ENCODE measurements at regions not wholly inside any gene's neighbourhood (a gene's known extent, or its start where the extent isn't known, plus 50 kb on each side); places are given as distances from the start of the nearest gene placed in this dataset.

- in situ Hi-C loops (cut with MboI; ENCODE audit: low pct_unique_long_range_greater_than_20kb in 2 of 9, low sequenced_read_pairs in 9 of 9, unreplicated experiment in 9 of 9) = no loop called here
- H3K4me3 ChIP-seq = no peak overlapping the region
- H3K4me1 ChIP-seq (replicated peaks in 1 of 2) = no peaks in the 10 kb centered on the region
- ATAC-seq (replicated peaks in 6 of 8) = no peak
- H3K27ac ChIP-seq = no peak overlapping the region
- 73 to 100% (median 92%) methylated on average over 2 to 5 of the region's 5 CpGs for WGBS, 10 experiments
Observed at GRCh38 chr17:63262751-63263476, 183.2 kb downstream of the CYB561 start.

- H3K27ac ChIP-seq = no peak overlapping the region
- ATAC-seq (replicated peaks in 6 of 8) = no peak
- H3K4me3 ChIP-seq = no peak overlapping the region
- no peaks in the 10 kb centered on the region for H3K4me1 ChIP-seq (replicated peaks in 1 of 2)
- in situ Hi-C loops (cut with MboI; ENCODE audit: low pct_unique_long_range_greater_than_20kb in 2 of 9, low sequenced_read_pairs in 9 of 9, unreplicated experiment in 9 of 9) = no loop called here
Observed at GRCh38 chr17:63265526-63265925, 180.6 kb downstream of the CYB561 start.

- in situ Hi-C loops (cut with MboI; ENCODE audit: low pct_unique_long_range_greater_than_20kb in 2 of 9, low sequenced_read_pairs in 9 of 9, unreplicated experiment in 9 of 9) = no loop called here
- 61 to 100% (median 89%) methylated on average over 1 to 4 of the region's 4 CpGs; no CpG with 5 or more reads in 1 of the 10 experiments for whole genome bisulfite sequencing, 10 experiments
- Histone ChIP-seq H3K4me1 (replicated peaks in 1 of 2) (no peaks in the 10 kb centered on the region), H3K27ac (no peak overlapping the region), H3K4me3 (no peak overlapping the region)
- no peak for ATAC-seq (replicated peaks in 6 of 8)
Observed at GRCh38 chr17:63267846-63268245, 178.3 kb downstream of the CYB561 start.

GRCh38 chr17:63268827-63269226 lies 177.3 kb downstream of the CYB561 start:
- ATAC-seq (replicated peaks in 6 of 8) = peak in 5 of 8 experiments; percentile 29 to 60 (median 40)
- in situ Hi-C loops (cut with MboI; ENCODE audit: low pct_unique_long_range_greater_than_20kb in 2 of 9, low sequenced_read_pairs in 9 of 9, unreplicated experiment in 9 of 9) = no loop called here
- WGBS, 10 experiments = 38 to 100% (median 87%) methylated on average over 1 to 3 of the region's 3 CpGs
- Histone ChIP-seq H3K4me1 (replicated peaks in 1 of 2) (no peaks in the 10 kb centered on the region), H3K4me3 (no peak overlapping the region), H3K27ac (no peak overlapping the region)

- H3K4me1 ChIP-seq (replicated peaks in 1 of 2) = no peaks in the 10 kb centered on the region
- no peak overlapping the region for H3K27ac ChIP-seq
- in situ Hi-C loops (cut with MboI; ENCODE audit: low pct_unique_long_range_greater_than_20kb in 2 of 9, low sequenced_read_pairs in 9 of 9, unreplicated experiment in 9 of 9) = no loop called here
- no peak overlapping the region for H3K4me3 ChIP-seq
- no peak for ATAC-seq (replicated peaks in 6 of 8)
- 83 to 100% (median 100%) methylated on average over 1 to 3 of the region's 3 CpGs; no CpG with 5 or more reads in 1 of the 10 experiments for WGBS, 10 experiments
Observed at GRCh38 chr17:63270610-63271009, 175.5 kb downstream of the CYB561 start.

- no peak for ATAC-seq (replicated peaks in 6 of 8)
- in situ Hi-C loops (cut with MboI; ENCODE audit: low pct_unique_long_range_greater_than_20kb in 2 of 9, low sequenced_read_pairs in 9 of 9, unreplicated experiment in 9 of 9) = no loop called here
- no peaks in the 10 kb centered on the region for H3K4me1 ChIP-seq (replicated peaks in 1 of 2)
- H3K4me3 ChIP-seq = no peak overlapping the region
- WGBS, 10 experiments = 37 to 100% (median 97%) methylated on average over 1 to 3 of the region's 3 CpGs
- H3K27ac ChIP-seq = no peak overlapping the region
Observed at GRCh38 chr17:63274146-63274545, 172.0 kb downstream of the CYB561 start.

- in situ Hi-C loops (cut with MboI; ENCODE audit: low pct_unique_long_range_greater_than_20kb in 2 of 9, low sequenced_read_pairs in 9 of 9, unreplicated experiment in 9 of 9) = no loop called here
- WGBS, 10 experiments = 0 to 60% (median 36%) methylated on average over 1 of the region's 1 CpG; no CpG with 5 or more reads in 1 of the 10 experiments
- Histone ChIP-seq H3K4me1 (replicated peaks in 1 of 2) (no peaks in the 10 kb centered on the region), H3K27ac (no peak overlapping the region), H3K4me3 (no peak overlapping the region)
- ATAC-seq (replicated peaks in 6 of 8) = peak; percentile 63 to 100 (median 99)
Observed at GRCh38 chr17:63275318-63275970, 170.7 kb downstream of the CYB561 start.

GRCh38 chr17:63275971-63276745 lies 169.9 kb downstream of the CYB561 start:
- no peak overlapping the region for H3K27ac ChIP-seq
- H3K4me3 ChIP-seq = no peak overlapping the region
- H3K4me1 ChIP-seq (replicated peaks in 1 of 2) = no peaks in the 10 kb centered on the region
- ATAC-seq (replicated peaks in 6 of 8) = no peak
- in situ Hi-C loops (cut with MboI; ENCODE audit: low pct_unique_long_range_greater_than_20kb in 2 of 9, low sequenced_read_pairs in 9 of 9, unreplicated experiment in 9 of 9) = no loop called here
- WGBS, 10 experiments = 6 to 91% (median 72%) methylated on average over 1 to 2 of the region's 2 CpGs

GRCh38 chr17:63276821-63277220 lies 169.3 kb downstream of the CYB561 start:
- Histone ChIP-seq H3K4me1 (replicated peaks in 1 of 2) (no peaks in the 10 kb centered on the region), H3K27ac (no peak overlapping the region), H3K4me3 (no peak overlapping the region)
- ATAC-seq (replicated peaks in 6 of 8) = no peak
- in situ Hi-C loops (cut with MboI; ENCODE audit: low pct_unique_long_range_greater_than_20kb in 2 of 9, low sequenced_read_pairs in 9 of 9, unreplicated experiment in 9 of 9) = no loop called here
- WGBS, 10 experiments = 87 to 100% (median 96%) methylated on average over 1 to 3 of the region's 3 CpGs; no CpG with 5 or more reads in 1 of the 10 experiments

GRCh38 chr17:63277629-63278028 lies 168.5 kb downstream of the CYB561 start:
- no peaks in the 10 kb centered on the region for H3K4me1 ChIP-seq (replicated peaks in 1 of 2)
- 10 to 100% (median 94%) methylated on average over 1 to 3 of the region's 3 CpGs; no CpG with 5 or more reads in 1 of the 10 experiments for WGBS, 10 experiments
- ATAC-seq (replicated peaks in 6 of 8) = no peak
- in situ Hi-C loops (cut with MboI; ENCODE audit: low pct_unique_long_range_greater_than_20kb in 2 of 9, low sequenced_read_pairs in 9 of 9, unreplicated experiment in 9 of 9) = no loop called here
- no peak overlapping the region for H3K4me3 ChIP-seq
- H3K27ac ChIP-seq = no peak overlapping the region

- Histone ChIP-seq H3K4me3 (no peak overlapping the region), H3K27ac (no peak overlapping the region), H3K4me1 (replicated peaks in 1 of 2) (no peaks in the 10 kb centered on the region)
- WGBS, 10 experiments = 67 to 100% (median 85%) methylated on average over 1 to 2 of the region's 2 CpGs; no CpG with 5 or more reads in 2 of the 10 experiments
- ATAC-seq (replicated peaks in 6 of 8) = no peak
- in situ Hi-C loops (cut with MboI; ENCODE audit: low pct_unique_long_range_greater_than_20kb in 2 of 9, low sequenced_read_pairs in 9 of 9, unreplicated experiment in 9 of 9) = no loop called here
Observed at GRCh38 chr17:63278728-63279442, 167.2 kb downstream of the CYB561 start.

- H3K27ac ChIP-seq = no peak overlapping the region
Observed at GRCh38 chr17:63279498-63280230, 166.4 kb downstream of the CYB561 start.

More at GRCh38 chr17:63279498-63280230, 166.4 kb downstream of the CYB561 start:
- in situ Hi-C loops (cut with MboI; ENCODE audit: low pct_unique_long_range_greater_than_20kb in 2 of 9, low sequenced_read_pairs in 9 of 9, unreplicated experiment in 9 of 9) = no loop called here
- no peak overlapping the region for H3K4me3 ChIP-seq
- ATAC-seq (replicated peaks in 6 of 8) = no peak
- no peaks in the 10 kb centered on the region for H3K4me1 ChIP-seq (replicated peaks in 1 of 2)
- WGBS, 10 experiments = 15 to 100% (median 71%) methylated on average over 1 to 2 of the region's 2 CpGs; no CpG with 5 or more reads in 1 of the 10 experiments
